ENCODE measurements at regions not wholly inside any gene's neighbourhood (a gene's known extent, or its start where the extent isn't known, plus 50 kb on each side); places are given as distances from the start of the nearest gene placed in this dataset.

DNA sequence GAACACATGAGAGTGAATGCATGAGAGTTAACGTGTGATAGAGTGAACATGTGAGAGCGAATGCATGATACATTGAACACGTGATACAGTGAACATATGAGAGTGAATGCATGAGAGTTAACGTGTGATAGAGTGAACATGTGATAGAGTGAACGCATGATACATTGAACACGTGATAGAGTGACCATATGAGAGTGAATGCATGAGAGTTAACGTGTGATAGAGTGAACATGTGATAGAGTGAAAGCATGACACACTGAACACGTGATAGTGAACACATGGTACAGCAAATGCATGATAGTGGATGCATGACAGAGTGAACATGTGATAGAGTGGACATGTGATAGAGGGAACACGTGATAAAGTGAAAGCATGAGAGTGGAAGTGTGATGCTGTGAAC lies 517.9 kb downstream of the EIPR1 start:
- TF ChIP-seq CTCF (IDR thresholded peaks at IDR 0.05), result no peak
- no peak for TF ChIP-seq POLR2A (IDR thresholded peaks at IDR 0.05)

Data from right lobe of liver (tissue), 4 donors.